H9 (cell line): ENCODE measurements at regions not wholly inside any gene's neighbourhood (a gene's known extent, or its start where the extent isn't known, plus 50 kb on each side); places are given as distances from the start of the nearest gene placed in this dataset.

ENCODE experiments used
- DNase-seq: peaks from one replicate; pipeline ENCODE4 v3.0.0-alpha.2; 2017
- H2AFZ ChIP-seq: one replicate; pipeline ENCODE4 v1.6.1; 2013; ENCODE audit warnings: mild to moderate bottlenecking, low read length, control low read depth, moderate library complexity
- H2AK5ac ChIP-seq: 2 replicates; pipeline ENCODE4 v1.6.1; 2013; ENCODE audit warnings: low read length, control low read depth, mixed read lengths; ENCODE audit not compliant: insufficient read length
- H2BK120ac ChIP-seq: one replicate; pipeline ENCODE4 v1.6.1; 2013; ENCODE audit warnings: low read depth, mild to moderate bottlenecking, low read length, control low read depth, inconsistent platforms; ENCODE audit not compliant: poor library complexity, severe bottlenecking
- H2BK12ac ChIP-seq: 2 replicates; pipeline ENCODE4 v1.6.1; 2013; ENCODE audit warnings: low read length, control low read depth, mixed read lengths, low read depth; ENCODE audit not compliant: insufficient read length
- H2BK15ac ChIP-seq: 2 replicates; pipeline ENCODE4 v1.6.1; 2013; ENCODE audit warnings: low read depth, low read length, control low read depth
- H2BK20ac ChIP-seq: one replicate; pipeline ENCODE4 v1.6.1; 2013; ENCODE audit warnings: low read depth, mild to moderate bottlenecking, low read length, control low read depth, inconsistent platforms; ENCODE audit not compliant: poor library complexity, severe bottlenecking
- H2BK5ac ChIP-seq: 2 replicates; pipeline ENCODE4 v1.6.1; 2013; ENCODE audit warnings: low read length, control low read depth, mixed read lengths; ENCODE audit not compliant: insufficient read length
- H3K14ac ChIP-seq: 2 replicates; pipeline ENCODE4 v1.6.1; 2013; ENCODE audit warnings: low read length, control low read depth; ENCODE audit not compliant: insufficient read depth
- H3K18ac ChIP-seq: 2 replicates; pipeline ENCODE4 v1.6.1; 2013; ENCODE audit warnings: low read depth, mild to moderate bottlenecking, mixed read lengths, low read length, control low read depth; ENCODE audit not compliant: insufficient read length
- H3K23ac ChIP-seq: 2 replicates; pipeline ENCODE4 v1.6.1; 2013; ENCODE audit warnings: low read length, control low read depth, mixed read lengths, low read depth; ENCODE audit not compliant: insufficient read length
- H3K23me2 ChIP-seq: 2 replicates; pipeline ENCODE4 v1.6.1; 2013; ENCODE audit warnings: low read depth, mild to moderate bottlenecking, mixed read lengths, low read length, control low read depth; ENCODE audit not compliant: insufficient read length, poor library complexity, severe bottlenecking
- H3K27ac ChIP-seq: 2 replicates; pipeline ENCODE4 v1.5.1; 2013; ENCODE audit warnings: low read length, control low read depth, mixed read lengths, low read depth; ENCODE audit not compliant: insufficient read length
- H3K27me3 ChIP-seq: 2 replicates; pipeline ENCODE4 v1.6.1; 2013; ENCODE audit warnings: low read length, control low read depth, inconsistent platforms; ENCODE audit not compliant: insufficient read depth
- H3K4ac ChIP-seq: 2 replicates; pipeline ENCODE4 v1.6.1; 2013; ENCODE audit warnings: low read depth, mild to moderate bottlenecking, control low read depth, inconsistent platforms, low read length, moderate library complexity
- H3K4me1 ChIP-seq: 2 replicates; pipeline ENCODE4 v1.6.1; 2013; ENCODE audit warnings: low read length, control low read depth, inconsistent platforms; ENCODE audit not compliant: insufficient read depth
- H3K4me2 ChIP-seq: 2 replicates; pipeline ENCODE4 v1.6.1; 2013; ENCODE audit warnings: low read length, control low read depth, mixed read lengths; ENCODE audit not compliant: insufficient read length, insufficient read depth
- H3K56ac ChIP-seq: 2 replicates; pipeline ENCODE4 v1.6.1; 2013; ENCODE audit warnings: low read depth, mild to moderate bottlenecking, mixed read lengths, low read length, control low read depth; ENCODE audit not compliant: insufficient read length
- H3K79me1 ChIP-seq: 2 replicates; pipeline ENCODE4 v1.6.1; 2013; ENCODE audit warnings: low read depth, mild to moderate bottlenecking, moderate library complexity, low read length, control low read depth, inconsistent platforms; ENCODE audit not compliant: insufficient read depth, poor library complexity, severe bottlenecking
- H3K79me2 ChIP-seq: 2 replicates; pipeline ENCODE4 v1.6.1; 2013; ENCODE audit warnings: low read length, control low read depth, inconsistent platforms; ENCODE audit not compliant: insufficient read depth
- H3K9ac ChIP-seq: 2 replicates; pipeline ENCODE4 v1.6.1; 2013; ENCODE audit warnings: low read length, control low read depth, mixed read lengths; ENCODE audit not compliant: insufficient read length; ENCODE audit errors: extremely low read depth
- H3K9me3 ChIP-seq: one replicate; pipeline ENCODE4 v1.6.1; 2013; ENCODE audit warnings: low read depth, low read length, inconsistent platforms; ENCODE audit not compliant: control insufficient read depth
- H3T11ph ChIP-seq: one replicate; pipeline ENCODE4 v1.6.1; 2013; ENCODE audit warnings: mild to moderate bottlenecking, low read length, control low read depth, inconsistent platforms
- H4K20me1 ChIP-seq: one replicate; pipeline ENCODE4 v1.6.1; 2013; ENCODE audit not compliant: control insufficient read depth, insufficient read length, insufficient read depth
- H4K5ac ChIP-seq: 2 replicates; pipeline ENCODE4 v1.6.1; 2013; ENCODE audit warnings: low read depth, mild to moderate bottlenecking, mixed read lengths, low read length, control low read depth; ENCODE audit not compliant: insufficient read length
- H4K8ac ChIP-seq: replicated peaks from 2 replicates; pipeline ENCODE4 v1.6.1; 2013; ENCODE audit warnings: low read length, control low read depth, mixed read lengths, low read depth; ENCODE audit not compliant: insufficient read length
- H4K91ac ChIP-seq: 2 replicates; pipeline ENCODE4 v1.6.1; 2013; ENCODE audit warnings: low read depth, mild to moderate bottlenecking, moderate library complexity, mixed read lengths, low read length, control low read depth; ENCODE audit not compliant: insufficient read length
- H3K27ac Mint-ChIP-seq, 3 experiments: 2 replicates in 2 of 3; 3 replicates in 1 of 3; pipeline ENCODE4 v1.8.0; 2020 to 2021; ENCODE audit warnings: mixed read lengths in 3 of 3, mild to moderate bottlenecking in 1 of 3, moderate library complexity in 1 of 3
- H3K27me3 Mint-ChIP-seq: 2 replicates; pipeline ENCODE4 v1.8.0; 2021; ENCODE audit warnings: low read depth, mild to moderate bottlenecking, moderate library complexity, mixed read lengths
- H3K36me3 Mint-ChIP-seq, 3 experiments: 2 replicates in 2 of 3; 3 replicates in 1 of 3; pipeline ENCODE4 v1.8.0; 2020 to 2021; ENCODE audit warnings: low read depth in 3 of 3, mixed read lengths in 3 of 3; ENCODE audit not compliant: insufficient read depth in 1 of 3
- H3K4me1 Mint-ChIP-seq, 2 experiments: 2 replicates each; pipeline ENCODE4 v1.8.0; 2020; ENCODE audit warnings: mixed read lengths in 2 of 2
- H3K4me3 Mint-ChIP-seq, 2 experiments: 2 replicates in 1 of 2; 3 replicates in 1 of 2; pipeline ENCODE4 v1.8.0; 2020 to 2021; ENCODE audit warnings: mild to moderate bottlenecking in 2 of 2, mixed read lengths in 2 of 2, moderate library complexity in 1 of 2
- H3K9me3 Mint-ChIP-seq, 2 experiments: 2 replicates in 1 of 2; 3 replicates in 1 of 2; pipeline ENCODE4 v1.8.0; 2020; ENCODE audit warnings: mild to moderate bottlenecking in 2 of 2, mixed read lengths in 2 of 2, moderate library complexity in 1 of 2
- WGBS: extraction: QIAGEN DNeasy Blood & Tissue Kit; methylation state at CpG from one replicate; pipeline ENCODE4 v1.1.7; 2013; ENCODE audit warnings: missing lambda C conversion rate, low lambda C conversion rate, mixed read lengths; ENCODE audit not compliant: insufficient read length; ENCODE audit errors: extremely low coverage; 5-methylcytosine and 5-hydroxymethylcytosine counted together
- TF ChIP-seq, protein P1 (sequence below): fragments of 200-600 bp; sonication (generic); conservative IDR thresholded peaks from 3 replicates; pipeline ENCODE4 v1.8.0; 2021; ENCODE audit warnings: antibody characterized with exemption, mild to moderate bottlenecking

DNA sequence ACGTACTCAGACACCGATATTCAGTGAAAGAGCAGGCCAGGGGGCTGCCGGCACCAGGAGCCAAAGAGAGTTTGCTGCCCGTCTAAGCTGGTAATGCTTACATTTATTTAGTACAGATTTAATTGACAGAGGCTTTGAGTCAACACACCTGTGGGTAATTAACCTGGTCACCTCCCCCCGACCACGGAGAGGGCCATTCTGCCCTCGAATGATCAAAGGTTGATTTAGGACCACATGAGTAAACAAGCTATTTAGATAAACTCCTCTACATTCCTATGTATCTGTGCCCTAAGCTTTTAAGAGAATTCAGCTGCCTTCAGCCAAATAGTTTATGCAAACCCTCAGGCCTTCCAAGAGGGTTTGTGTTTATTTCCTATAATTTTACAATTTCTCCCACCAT, 164.8 kb downstream of the IPMK start:
- H4K91ac ChIP-seq: no peak overlapping the region
- no peak overlapping the region for H2BK120ac ChIP-seq
- H3K23ac ChIP-seq: no peak overlapping the region
- H3K79me2 ChIP-seq: no peaks in the 10 kb centered on the region
- no peaks in the 10 kb centered on the region for H3K27me3 ChIP-seq
- no peak overlapping the region for H3K9ac ChIP-seq
- H2BK5ac ChIP-seq: no peak overlapping the region
- H2BK20ac ChIP-seq: no peak overlapping the region
- no peak overlapping the region for H2AK5ac ChIP-seq
- no peaks in the 10 kb centered on the region for H3K9me3 ChIP-seq
- H3T11ph ChIP-seq: no peak overlapping the region
- no peak overlapping the region for H3K56ac ChIP-seq
- DNase-seq: no peak
- TF ChIP-seq, protein P1, sequence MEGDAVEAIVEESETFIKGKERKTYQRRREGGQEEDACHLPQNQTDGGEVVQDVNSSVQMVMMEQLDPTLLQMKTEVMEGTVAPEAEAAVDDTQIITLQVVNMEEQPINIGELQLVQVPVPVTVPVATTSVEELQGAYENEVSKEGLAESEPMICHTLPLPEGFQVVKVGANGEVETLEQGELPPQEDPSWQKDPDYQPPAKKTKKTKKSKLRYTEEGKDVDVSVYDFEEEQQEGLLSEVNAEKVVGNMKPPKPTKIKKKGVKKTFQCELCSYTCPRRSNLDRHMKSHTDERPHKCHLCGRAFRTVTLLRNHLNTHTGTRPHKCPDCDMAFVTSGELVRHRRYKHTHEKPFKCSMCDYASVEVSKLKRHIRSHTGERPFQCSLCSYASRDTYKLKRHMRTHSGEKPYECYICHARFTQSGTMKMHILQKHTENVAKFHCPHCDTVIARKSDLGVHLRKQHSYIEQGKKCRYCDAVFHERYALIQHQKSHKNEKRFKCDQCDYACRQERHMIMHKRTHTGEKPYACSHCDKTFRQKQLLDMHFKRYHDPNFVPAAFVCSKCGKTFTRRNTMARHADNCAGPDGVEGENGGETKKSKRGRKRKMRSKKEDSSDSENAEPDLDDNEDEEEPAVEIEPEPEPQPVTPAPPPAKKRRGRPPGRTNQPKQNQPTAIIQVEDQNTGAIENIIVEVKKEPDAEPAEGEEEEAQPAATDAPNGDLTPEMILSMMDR: no peak
- Mint-ChIP-seq H3K36me3 (peaks cover 7 to 26% (median 11%) of the 10 kb centered on the region in 3 experiments), H3K4me1 (peaks cover 11 to 13% of the 10 kb centered on the region in 2 experiments; a peak in 3 of 4 replicates), H3K27ac (peak overlapping the region in 1 of 3 experiments; percentile 58; a peak in 1 of 7 replicates), H3K9me3 (peaks cover 14 to 18% of the 10 kb centered on the region in 2 experiments), H3K4me3 (no peak overlapping the region), H3K27me3 (no peaks in the 10 kb centered on the region)
- no peaks in the 10 kb centered on the region for H3K79me1 ChIP-seq
- no peaks in the 10 kb centered on the region for H3K4me1 ChIP-seq
- no peak overlapping the region for H4K8ac ChIP-seq
- no peak overlapping the region for H3K4me2 ChIP-seq
- H2BK12ac ChIP-seq: no peak overlapping the region
- H3K14ac ChIP-seq: no peak overlapping the region
- H4K20me1 ChIP-seq: no peaks in the 10 kb centered on the region
- no CpG with 5 or more reads among the region's 7 CpGs for WGBS
- H3K18ac ChIP-seq: no peak overlapping the region
- H4K5ac ChIP-seq: no peak overlapping the region
- no peak overlapping the region for H3K4ac ChIP-seq
- no peak overlapping the region for H3K27ac ChIP-seq
- H3K23me2 ChIP-seq: no peaks in the 10 kb centered on the region
- H2BK15ac ChIP-seq: no peak overlapping the region
- no peak overlapping the region for H2AFZ ChIP-seq
